ENCODE measurements at regions not wholly inside any gene's neighbourhood (a gene's known extent, or its start where the extent isn't known, plus 50 kb on each side); places are given as distances from the start of the nearest gene placed in this dataset.

- ATAC-seq, result no peak
These were observed 286.5 kb downstream of the PCDH17 start for GRCh38 chr13:57918086-57918485.

- ATAC-seq, result no peak
These were observed 287.4 kb downstream of the PCDH17 start for GRCh38 chr13:57918913-57919312.

- no peak for ATAC-seq
These were observed 293.7 kb downstream of the PCDH17 start for GRCh38 chr13:57925250-57925649.

GRCh38 chr13:57925751-57926150 lies 294.2 kb downstream of the PCDH17 start:
- no peak for ATAC-seq

GRCh38 chr13:57932061-57932460 lies 300.5 kb downstream of the PCDH17 start:
- no peak for ATAC-seq

GRCh38 chr13:57933606-57934005 lies 302.1 kb downstream of the PCDH17 start:
- no peak for ATAC-seq

GRCh38 chr13:57935965-57936364 lies 304.4 kb downstream of the PCDH17 start:
- no peak for ATAC-seq

GRCh38 chr13:57946361-57946760 lies 314.8 kb downstream of the PCDH17 start:
- no peak for ATAC-seq

GRCh38 chr13:57948884-57949283 lies 317.3 kb downstream of the PCDH17 start:
- ATAC-seq, result no peak

- ATAC-seq, result no peak
These were observed 338.4 kb downstream of the PCDH17 start for GRCh38 chr13:57969951-57970350.

GRCh38 chr13:57970404-57970803 lies 338.9 kb downstream of the PCDH17 start:
- ATAC-seq, result no peak

GRCh38 chr13:57982782-57983181 lies 351.2 kb downstream of the PCDH17 start:
- ATAC-seq, result no peak

- no peak for ATAC-seq
These were observed 356.7 kb downstream of the PCDH17 start for GRCh38 chr13:57988276-57988675.

GRCh38 chr13:57991041-57991440 lies 359.5 kb downstream of the PCDH17 start:
- ATAC-seq, result no peak

GRCh38 chr13:57992416-57992815 lies 360.9 kb downstream of the PCDH17 start:
- no peak for ATAC-seq

- ATAC-seq, result no peak
These were observed 365.2 kb downstream of the PCDH17 start for GRCh38 chr13:57996717-57997116.

GRCh38 chr13:58004751-58005150 lies 373.2 kb downstream of the PCDH17 start:
- no peak for ATAC-seq

GRCh38 chr13:58018020-58018419 lies 386.5 kb downstream of the PCDH17 start:
- no peak for ATAC-seq

GRCh38 chr13:58018865-58019264 lies 387.3 kb downstream of the PCDH17 start:
- ATAC-seq, result no peak

GRCh38 chr13:58024103-58024502 lies 392.6 kb downstream of the PCDH17 start:
- ATAC-seq, result no peak

GRCh38 chr13:58025821-58026220 lies 394.3 kb downstream of the PCDH17 start:
- no peak for ATAC-seq

- ATAC-seq, result no peak
These were observed 401.3 kb downstream of the PCDH17 start for GRCh38 chr13:58032676-58033460.

- ATAC-seq, result no peak
These were observed 412.4 kb downstream of the PCDH17 start for GRCh38 chr13:58043971-58044370.

- ATAC-seq, result no peak
These were observed 417.1 kb downstream of the PCDH17 start for GRCh38 chr13:58048670-58049069.

GRCh38 chr13:58051396-58051795 lies 419.9 kb downstream of the PCDH17 start:
- no peak for ATAC-seq

Data from activated CD4-positive, CD25-positive, alpha-beta regulatory T cell treated with anti-CD3 and anti-CD28 coated beads, Interleukin-2, amount 50 U/mL, for 24 hours (primary cell).